Coronary artery (tissue), 2 donors: ENCODE measurements at regions not wholly inside any gene's neighbourhood (a gene's known extent, or its start where the extent isn't known, plus 50 kb on each side); places are given as distances from the start of the nearest gene placed in this dataset.

ENCODE experiments used
- DNase-seq: peaks from one replicate; pipeline ENCODE4 v3.0.0-alpha.2; 2017; ENCODE audit warnings: low spot score
- H3K27ac ChIP-seq, 2 donors: fragments of 200-600 bp; sonication (generic); one replicate each; pipeline ENCODE4 v1.5.1; 2016 to 2019
- H3K4me3 ChIP-seq: fragments of 200-600 bp; sonication (generic); 2 replicates; pipeline ENCODE4 v1.5.1; 2016; ENCODE audit warnings: mild to moderate bottlenecking, moderate library complexity
- CTCF ChIP-seq: fragments of 200-600 bp; sonication (generic); IDR thresholded peaks from one replicate; pipeline ENCODE4 v1.5.1; 2019; ENCODE audit warnings: antibody characterized with exemption

DNA sequence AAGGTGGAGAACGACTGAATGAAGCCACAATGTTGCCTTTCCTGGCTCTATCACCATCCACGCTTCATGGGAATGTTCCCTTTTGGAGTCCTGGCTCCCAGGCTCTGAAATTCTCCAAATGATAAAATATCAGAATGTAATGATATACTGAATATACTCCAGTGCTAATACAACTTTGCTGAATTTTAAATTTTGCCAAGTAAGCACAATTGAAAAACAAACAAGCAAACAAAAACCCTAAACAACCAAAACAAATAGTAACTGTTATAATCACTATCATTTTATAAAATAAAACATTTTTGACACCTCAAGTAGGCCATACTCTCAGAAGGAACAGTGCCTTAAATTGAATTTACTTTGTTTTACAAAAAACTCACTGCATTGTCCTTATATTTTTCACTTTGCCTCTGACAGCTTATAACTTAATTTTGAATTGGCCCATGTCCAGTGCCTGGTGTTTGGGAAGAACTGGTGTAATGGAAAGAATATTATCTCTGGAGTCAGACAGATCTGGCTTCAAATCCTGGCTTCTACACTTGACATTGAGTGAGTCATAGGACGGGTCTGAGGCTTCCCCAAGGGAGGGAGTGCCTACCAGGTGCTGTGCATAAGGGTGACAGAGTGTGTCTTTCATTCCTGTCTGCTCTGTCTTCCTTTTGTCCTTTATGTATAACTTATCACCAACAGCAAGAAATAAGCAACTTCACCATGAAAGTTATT lies 698.3 kb downstream of the EPM2A start:
- no peak for DNase-seq
- H3K4me3 ChIP-seq, result no peak overlapping the region
- TF ChIP-seq CTCF, result no peak
- no peak overlapping the region for H3K27ac ChIP-seq

DNA sequence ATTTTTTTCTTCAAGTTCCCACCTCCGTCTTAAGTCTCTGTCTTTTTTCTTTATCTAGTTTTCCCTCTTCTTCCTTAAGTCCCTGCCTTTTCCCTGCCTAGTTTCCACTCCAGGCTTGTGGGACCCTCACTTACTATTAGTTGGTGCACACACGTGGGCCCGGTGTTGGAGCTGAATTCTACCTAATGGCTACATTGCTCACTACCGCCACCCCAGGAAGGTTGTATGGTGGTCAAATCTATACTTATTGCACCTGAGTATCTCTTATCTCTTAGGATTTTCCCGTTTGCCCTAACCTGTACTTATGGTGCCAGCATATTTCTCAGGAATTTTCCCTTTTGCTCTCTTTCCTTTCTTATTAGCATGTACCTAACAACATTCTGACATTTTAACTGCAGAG lies 692.8 kb downstream of the EPM2A start:
- Histone ChIP-seq H3K27ac (no peak overlapping the region), H3K4me3 (no peak overlapping the region)
- TF ChIP-seq CTCF, result no peak
- no peak for DNase-seq

GRCh38 chr6:145043926-145044500 lies 691.3 kb downstream of the EPM2A start:
- TF ChIP-seq CTCF, result no peak
- H3K27ac ChIP-seq, result no peak overlapping the region
- H3K4me3 ChIP-seq, result no peak overlapping the region
- DNase-seq, result no peak

DNA sequence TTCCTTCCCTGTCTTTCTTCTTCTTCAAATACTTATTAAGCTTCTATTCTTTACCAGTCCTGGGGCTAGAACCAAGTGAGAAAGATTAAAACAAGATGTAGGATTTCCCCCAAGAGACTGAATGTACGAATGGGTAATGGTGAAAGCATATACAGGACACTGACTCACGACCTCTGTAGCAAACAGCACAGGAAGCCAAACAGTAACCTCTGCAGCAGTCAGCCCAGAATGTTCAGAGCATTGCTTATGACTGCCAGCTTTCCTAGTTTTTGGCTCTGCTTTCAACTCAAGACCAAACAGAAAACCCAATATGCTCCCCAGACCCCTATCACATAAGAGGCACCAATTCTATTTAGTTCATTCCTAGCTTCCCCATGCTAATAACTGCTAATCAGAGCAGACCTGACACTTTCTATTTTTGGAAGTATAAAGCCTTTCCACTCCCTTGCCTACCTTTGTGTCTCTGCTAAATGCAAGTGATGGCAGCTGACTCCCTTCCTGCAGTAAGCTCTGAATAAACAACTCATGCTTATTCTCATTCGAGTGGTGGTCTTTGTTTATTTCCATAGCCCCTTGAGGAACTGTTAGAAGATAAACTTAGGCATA lies 690.6 kb downstream of the EPM2A start:
- Histone ChIP-seq H3K27ac (no peak overlapping the region), H3K4me3 (no peak overlapping the region)
- DNase-seq, result no peak
- no peak for TF ChIP-seq CTCF

GRCh38 chr6:145045582-145045981 lies 689.7 kb downstream of the EPM2A start:
- DNase-seq, result no peak
- Histone ChIP-seq H3K27ac (no peak overlapping the region), H3K4me3 (no peak overlapping the region)
- TF ChIP-seq CTCF, result no peak

- Histone ChIP-seq H3K27ac (no peak overlapping the region), H3K4me3 (no peak overlapping the region)
- TF ChIP-seq CTCF, result no peak
- no peak for DNase-seq
Measured at GRCh38 chr6:145047891-145048290, 687.4 kb downstream of the EPM2A start.

- Histone ChIP-seq H3K4me3 (no peak overlapping the region), H3K27ac (no peak overlapping the region)
- no peak for DNase-seq
- TF ChIP-seq CTCF, result no peak
Measured at GRCh38 chr6:145051661-145052060, 683.7 kb downstream of the EPM2A start.
